Sigmoid colon (tissue), 3 donors: ENCODE measurements at regions not wholly inside any gene's neighbourhood (a gene's known extent, or its start where the extent isn't known, plus 50 kb on each side); places are given as distances from the start of the nearest gene placed in this dataset.

Experiments
- small RNA-seq, 3 donors: library from RNA; depleted of rRNA; stranded (forward); fragments of <200 nt; gene quantifications; one replicate each; pipeline ENCODE3, GENCODE V24; 2016

Small RNAs in the stretch of these regions (small RNA-seq; reads per million reads assigned to genes)
- 0 reads per million in 3 donors for gene NDUFB1P2
